Right lobe of liver (tissue), 4 donors: ENCODE measurements at regions not wholly inside any gene's neighbourhood (a gene's known extent, or its start where the extent isn't known, plus 50 kb on each side); places are given as distances from the start of the nearest gene placed in this dataset.

Experiments
- CTCF ChIP-seq, 4 donors: fragments of 200-600 bp in 3 of 4; fragments of 450-650 bp in 1 of 4; IDR thresholded peaks; one replicate each; pipeline versions ENCODE4 v1.5.1 to v1.8.0; 2016 to 2022; ENCODE audit warnings: antibody characterized with exemption in 4 of 4, mild to moderate bottlenecking in 2 of 4
- POLR2A ChIP-seq: fragments of 450-650 bp; IDR thresholded peaks from one replicate; pipeline ENCODE4 v1.6.1; 2017; ENCODE audit warnings: antibody characterized with exemption, mild to moderate bottlenecking
- donor health status: DM: no; HTN: no; CAD: no.
- donor health status: DM: no; HTN: no; CAD: no.
- donor health status: DM: no; HTN: yes; CAD: no.

- no peak for TF ChIP-seq CTCF (IDR thresholded peaks at IDR 0.05)
- no peak for TF ChIP-seq POLR2A
Observed at GRCh38 chr3:135752851-135753250, 212.7 kb upstream of the PPP2R3A start.
